ENCODE measurements at regions not wholly inside any gene's neighbourhood (a gene's known extent, or its start where the extent isn't known, plus 50 kb on each side); places are given as distances from the start of the nearest gene placed in this dataset.

- Histone ChIP-seq H3K4me1 (no peaks in the 10 kb centered on the region), H3K27me3 (no peaks in the 10 kb centered on the region), H3K36me3 (no peaks in the 10 kb centered on the region), H3K9me3 (peaks cover 0 to 4% of the 10 kb centered on the region in 2 donors), H3K27ac (no peak overlapping the region), H3K4me3 (no peak overlapping the region)
- TF ChIP-seq CTCF (IDR thresholded peaks at IDR 0.05) (no peak), POLR2AphosphoS5 (IDR thresholded peaks at IDR 0.05) (no peak), EP300 (IDR thresholded peaks at IDR 0.05; ENCODE audit: low read depth) (no peak), POLR2A (IDR thresholded peaks at IDR 0.05) (no peak)
- no peak for DNase-seq
- intact Hi-C loops (cut with DNase I; ENCODE audit: low total_unique reads), result no loop called here
- in situ Hi-C loops (cut with MboI; ENCODE audit: low pct_ligation_motif_present in 1 of 4, low pct_unique_long_range_greater_than_20kb in 1 of 4, low sequenced_read_pairs in 3 of 4), result no loop called here
These were observed 542.3 kb downstream of the CYLC2 start for GRCh38 chr9:103537426-103537825.

- no peak for DNase-seq
- Histone ChIP-seq H3K9me3 (no peaks in the 10 kb centered on the region), H3K27ac (no peak overlapping the region), H3K36me3 (no peaks in the 10 kb centered on the region), H3K4me1 (no peaks in the 10 kb centered on the region), H3K4me3 (no peak overlapping the region), H3K27me3 (no peaks in the 10 kb centered on the region)
- 76 to 86% methylated on average over 2 of the region's 2 CpGs for WGBS, 2 donors (ENCODE audit: low coverage in 1 of 2)
- intact Hi-C loops (cut with DNase I; ENCODE audit: low total_unique reads), result loop anchor here (5.0 kb wide), 1 partner anchor 808 kb away; no protein-coding TSS in a partner anchor
- in situ Hi-C loops (cut with MboI; ENCODE audit: low pct_ligation_motif_present in 1 of 4, low pct_unique_long_range_greater_than_20kb in 1 of 4, low sequenced_read_pairs in 3 of 4), result no loop called here
- no peak for TF ChIP-seq POLR2A (IDR thresholded peaks at IDR 0.05)
- no peak for TF ChIP-seq POLR2AphosphoS5 (IDR thresholded peaks at IDR 0.05)
- TF ChIP-seq CTCF (IDR thresholded peaks at IDR 0.05), result no peak
- no peak for TF ChIP-seq EP300 (IDR thresholded peaks at IDR 0.05; ENCODE audit: low read depth)
These were observed 548.8 kb upstream of the SMC2 start for GRCh38 chr9:103545260-103545659.

- Histone ChIP-seq H3K27ac (no peak overlapping the region), H3K36me3 (no peaks in the 10 kb centered on the region), H3K27me3 (no peaks in the 10 kb centered on the region), H3K4me1 (no peaks in the 10 kb centered on the region), H3K4me3 (no peak overlapping the region), H3K9me3 (no peaks in the 10 kb centered on the region)
- no peak for DNase-seq
- TF ChIP-seq EP300 (IDR thresholded peaks at IDR 0.05; ENCODE audit: low read depth), result no peak
- TF ChIP-seq CTCF (IDR thresholded peaks at IDR 0.05), result no peak
- 67 to 83% methylated on average over 1 of the region's 1 CpG for WGBS, 2 donors (ENCODE audit: low coverage in 1 of 2)
- in situ Hi-C loops (cut with MboI; ENCODE audit: low pct_ligation_motif_present in 1 of 4, low pct_unique_long_range_greater_than_20kb in 1 of 4, low sequenced_read_pairs in 3 of 4), result loop anchor here in 1 of 4 donors (25.0 kb wide), 1 partner anchor 90 kb away; no protein-coding TSS in a partner anchor
- intact Hi-C loops (cut with DNase I; ENCODE audit: low total_unique reads), result no loop called here
These were observed 541.4 kb upstream of the SMC2 start for GRCh38 chr9:103552712-103553111.

GRCh38 chr9:103574056-103574455, 520.1 kb upstream of the SMC2 start:
- in situ Hi-C loops (cut with MboI; ENCODE audit: low pct_ligation_motif_present in 1 of 4, low pct_unique_long_range_greater_than_20kb in 1 of 4, low sequenced_read_pairs in 3 of 4), result loop anchor here in 1 of 4 donors (25.0 kb wide), 1 partner anchor 112 kb away; no protein-coding TSS in a partner anchor
- H3K27ac ChIP-seq, result no peak overlapping the region
- H3K4me3 ChIP-seq, result no peak overlapping the region
- H3K36me3 ChIP-seq, result no peaks in the 10 kb centered on the region
- peaks cover 0 to 21% of the 10 kb centered on the region in 2 donors for H3K9me3 ChIP-seq
- DNase-seq, result no peak
- intact Hi-C loops (cut with DNase I; ENCODE audit: low total_unique reads), result no loop called here
- no peaks in the 10 kb centered on the region for H3K27me3 ChIP-seq
- no peaks in the 10 kb centered on the region for H3K4me1 ChIP-seq
- TF ChIP-seq POLR2A (IDR thresholded peaks at IDR 0.05) (no peak), EP300 (IDR thresholded peaks at IDR 0.05; ENCODE audit: low read depth) (no peak), CTCF (IDR thresholded peaks at IDR 0.05) (no peak), POLR2AphosphoS5 (IDR thresholded peaks at IDR 0.05) (no peak)

Measured in transverse colon (tissue), 4 donors.